RWPE1 (cell line): ENCODE measurements at regions not wholly inside any gene's neighbourhood (a gene's known extent, or its start where the extent isn't known, plus 50 kb on each side); places are given as distances from the start of the nearest gene placed in this dataset.
"Not testable (repeated sequence)": the region's sequence is repeated elsewhere in the genome, so short reads cannot be mapped to it uniquely, and the experiment has no call there.

Experiments
- CTCF ChIA-PET: fragments of 350-600 bp; sonication (Branson Sonifier 250); formaldehyde crosslinking; extraction: SDS; loops from one replicate; lab custom pipeline; 2021; lab: Yijun Ruan, JAX
- POLR2A ChIA-PET: fragments of 400-600 bp; formaldehyde crosslinking; extraction: SDS; loops from one replicate; lab custom pipeline; 2020; ENCODE audit warnings: antibody characterized with exemption; ENCODE audit not compliant: low non-redundant PET; lab: Yijun Ruan, JAX
- DNase-seq: peaks from one replicate; pipeline ENCODE4 v3.0.0; 2012; ENCODE audit warnings: low spot score
- H3K27ac ChIP-seq: fragments of 450-650 bp; 2 replicates; pipeline ENCODE4 v1.5.1; 2017
- TF ChIP-seq, protein P1 (sequence below): fragments of 450-650 bp; conservative IDR thresholded peaks from 2 replicates; pipeline ENCODE4 v1.5.1; 2017; ENCODE audit warnings: low read depth, mild to moderate bottlenecking

DNA sequence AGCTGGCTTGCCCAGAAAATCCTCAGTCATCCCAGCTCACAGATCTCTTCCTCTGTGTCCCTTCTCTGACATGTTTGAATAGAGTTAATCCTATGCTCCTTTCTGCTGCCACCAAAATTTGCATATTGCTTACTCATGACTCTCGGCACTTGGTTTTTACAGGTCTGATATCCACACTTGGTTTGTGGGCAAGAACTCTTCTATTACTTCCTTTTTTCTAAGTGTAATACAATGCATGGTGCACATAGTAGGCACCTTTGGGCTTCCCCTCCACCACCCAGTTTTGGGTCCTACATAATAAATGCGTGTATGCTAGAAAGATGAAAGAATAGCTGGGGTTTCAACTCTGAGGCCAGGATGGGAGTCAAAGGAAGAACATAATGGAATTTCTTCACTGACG, 69.7 kb upstream of the GRK3 start:
- ChIA-PET CTCF (interaction anchor here (0.6 kb wide), 1 partner anchor 277 kb away, joined by 4 read pairs; no protein-coding TSS in a partner anchor), POLR2A (no interaction called here)
- H3K27ac ChIP-seq: no peak overlapping the region
- no peak for DNase-seq
- TF ChIP-seq, protein P1, sequence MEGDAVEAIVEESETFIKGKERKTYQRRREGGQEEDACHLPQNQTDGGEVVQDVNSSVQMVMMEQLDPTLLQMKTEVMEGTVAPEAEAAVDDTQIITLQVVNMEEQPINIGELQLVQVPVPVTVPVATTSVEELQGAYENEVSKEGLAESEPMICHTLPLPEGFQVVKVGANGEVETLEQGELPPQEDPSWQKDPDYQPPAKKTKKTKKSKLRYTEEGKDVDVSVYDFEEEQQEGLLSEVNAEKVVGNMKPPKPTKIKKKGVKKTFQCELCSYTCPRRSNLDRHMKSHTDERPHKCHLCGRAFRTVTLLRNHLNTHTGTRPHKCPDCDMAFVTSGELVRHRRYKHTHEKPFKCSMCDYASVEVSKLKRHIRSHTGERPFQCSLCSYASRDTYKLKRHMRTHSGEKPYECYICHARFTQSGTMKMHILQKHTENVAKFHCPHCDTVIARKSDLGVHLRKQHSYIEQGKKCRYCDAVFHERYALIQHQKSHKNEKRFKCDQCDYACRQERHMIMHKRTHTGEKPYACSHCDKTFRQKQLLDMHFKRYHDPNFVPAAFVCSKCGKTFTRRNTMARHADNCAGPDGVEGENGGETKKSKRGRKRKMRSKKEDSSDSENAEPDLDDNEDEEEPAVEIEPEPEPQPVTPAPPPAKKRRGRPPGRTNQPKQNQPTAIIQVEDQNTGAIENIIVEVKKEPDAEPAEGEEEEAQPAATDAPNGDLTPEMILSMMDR: no peak

DNA sequence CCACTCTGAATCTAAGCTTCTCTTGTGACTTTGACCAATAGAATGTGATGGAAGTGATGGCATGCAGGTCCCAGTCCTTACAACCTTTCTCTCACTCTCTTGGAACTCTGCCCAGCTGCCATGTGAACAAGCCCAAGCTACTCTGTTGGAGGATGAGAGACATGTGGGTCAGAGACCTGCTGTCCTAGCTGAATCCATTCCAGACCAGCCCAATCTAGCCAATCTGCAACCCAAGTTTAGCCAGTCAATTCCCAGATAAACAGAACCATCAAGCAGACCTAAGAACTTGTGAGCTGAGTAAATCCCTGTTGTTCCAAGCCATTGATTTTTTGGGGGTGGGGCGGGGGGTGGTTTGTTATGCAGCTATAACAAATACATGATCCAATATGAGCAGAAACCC, 69.2 kb upstream of the GRK3 start:
- TF ChIP-seq, protein P1: no peak
- CTCF ChIA-PET: interaction anchor here (0.6 kb wide), 1 partner anchor 277 kb away, joined by 4 read pairs; no protein-coding TSS in a partner anchor
- DNase-seq: no peak
- H3K27ac ChIP-seq: no peak overlapping the region
- POLR2A ChIA-PET: no interaction called here

DNA sequence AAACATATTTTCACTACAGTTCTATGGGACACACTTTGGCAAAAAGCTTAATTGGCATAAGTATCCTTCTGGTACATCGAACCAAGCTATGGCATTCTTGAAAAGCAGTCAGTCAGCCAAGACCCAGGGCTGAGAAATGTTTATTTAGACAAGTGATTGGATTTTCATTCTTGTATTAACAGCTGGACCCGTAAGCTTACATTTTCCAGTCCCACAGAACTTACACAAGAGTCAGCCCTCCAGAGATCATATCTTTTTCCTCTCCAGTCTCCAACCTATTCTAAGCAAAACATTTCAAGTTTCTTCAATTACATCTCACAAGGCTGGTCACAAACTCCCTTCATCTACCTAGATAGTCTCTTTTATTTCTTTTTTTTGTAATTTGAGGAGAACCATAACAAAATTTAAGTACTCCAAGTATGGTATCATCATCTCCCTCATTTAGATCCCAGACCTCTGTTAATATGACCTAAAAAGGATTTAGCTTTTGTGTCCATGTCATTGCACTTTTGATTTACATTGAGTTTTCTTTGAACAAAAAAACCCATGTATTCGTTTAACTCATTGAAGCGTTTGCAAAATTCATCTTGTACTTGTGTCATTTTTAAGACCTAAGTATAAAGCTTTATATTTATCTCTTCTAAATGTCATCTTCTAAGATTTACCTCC, 67.9 kb upstream of the GRK3 start:
- TF ChIP-seq, protein P1: no peak
- CTCF ChIA-PET: interaction anchor here (0.6 kb wide), 1 partner anchor 385 kb away, joined by 4 read pairs; no protein-coding TSS in a partner anchor
- POLR2A ChIA-PET: no interaction called here
- H3K27ac ChIP-seq: no peak overlapping the region
- DNase-seq: no peak

DNA sequence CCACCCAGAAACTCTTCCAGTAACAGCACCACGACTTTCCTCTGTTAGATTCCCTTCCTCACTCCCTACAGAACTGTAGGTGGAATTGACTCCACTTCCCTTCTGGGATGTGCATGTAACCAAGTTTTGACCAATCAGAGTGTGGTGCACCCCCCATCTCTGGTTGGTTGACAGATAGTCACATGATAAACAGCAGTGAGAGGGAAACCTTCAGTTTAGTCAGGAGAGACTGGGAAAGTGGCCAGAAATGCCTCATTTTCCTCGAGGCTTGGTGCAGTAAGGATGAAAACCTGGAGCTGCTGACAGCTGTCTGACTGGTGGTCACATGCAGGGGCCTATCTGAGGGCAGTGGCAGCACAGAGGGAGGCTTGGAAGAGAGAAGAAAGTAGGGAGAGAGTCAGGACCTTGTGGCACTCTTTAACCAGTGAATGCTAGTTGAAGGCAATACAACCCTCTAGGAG, 67.3 kb upstream of the GRK3 start:
- no peak overlapping the region for H3K27ac ChIP-seq
- no peak for DNase-seq
- ChIA-PET CTCF (no interaction called here), POLR2A (no interaction called here)
- TF ChIP-seq, protein P1: no peak

DNA sequence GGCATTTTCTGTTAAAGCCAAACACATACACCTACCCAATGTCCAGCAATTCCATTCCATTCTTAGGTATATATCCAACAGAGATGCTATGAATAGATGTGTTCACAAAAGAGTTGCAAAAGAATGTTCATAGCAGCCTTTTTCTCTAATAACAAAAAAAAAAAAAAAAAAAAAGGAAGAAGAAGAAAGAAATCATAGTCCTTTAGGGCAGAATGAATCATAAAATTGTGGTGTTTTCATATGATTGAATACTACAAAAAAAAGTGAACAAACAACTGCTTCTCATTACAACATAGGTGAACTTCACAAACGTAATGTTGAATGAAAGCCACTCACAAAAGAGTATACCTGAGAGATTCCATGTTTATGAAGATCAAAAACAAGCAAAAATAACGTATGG, 66.8 kb upstream of the GRK3 start:
- POLR2A ChIA-PET: no interaction called here
- TF ChIP-seq, protein P1: no peak
- CTCF ChIA-PET: no interaction called here
- H3K27ac ChIP-seq: no peak overlapping the region
- no peak for DNase-seq

DNA sequence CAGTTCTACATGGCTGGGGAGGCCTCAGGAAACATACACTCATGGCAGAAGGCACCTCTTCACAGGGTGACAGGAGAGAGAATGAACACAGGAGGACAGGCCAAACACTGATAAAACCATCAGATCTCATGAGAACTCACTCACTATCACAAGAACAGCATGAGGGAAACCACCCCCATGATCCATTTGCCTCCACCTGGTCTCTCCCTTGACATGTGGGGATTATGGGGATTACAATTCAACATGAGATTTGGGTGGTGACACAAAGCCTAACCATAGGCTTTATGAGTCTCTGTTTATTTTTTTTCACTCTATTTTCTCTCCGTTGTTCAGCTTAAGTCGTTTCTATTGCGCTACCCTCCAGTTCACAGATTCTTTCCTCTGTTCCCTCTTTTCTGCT, 63.8 kb upstream of the GRK3 start:
- CTCF ChIA-PET, POLR2A ChIA-PET, DNase-seq, H3K27ac ChIP-seq: not testable (repeated sequence)

DNA sequence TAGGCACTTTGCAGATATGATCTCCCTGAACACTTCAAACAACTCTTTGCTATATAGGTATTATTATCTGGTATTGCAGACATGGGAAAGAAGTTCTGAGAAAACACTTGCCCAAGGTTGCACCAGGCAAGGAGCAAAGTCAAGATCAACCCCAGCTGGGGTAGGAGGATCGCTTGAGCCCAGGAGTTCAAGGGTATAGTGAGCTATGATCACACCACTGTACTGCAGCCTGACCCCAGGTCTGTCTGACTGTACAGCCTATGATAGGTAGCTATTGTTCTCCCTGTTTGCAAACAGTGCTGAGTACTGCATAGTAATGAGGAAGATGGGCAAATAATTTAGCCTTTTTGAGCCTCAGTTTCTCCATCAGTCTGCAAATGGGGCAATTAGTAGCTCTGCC, 60.5 kb upstream of the GRK3 start:
- H3K27ac ChIP-seq, CTCF ChIA-PET, DNase-seq, POLR2A ChIA-PET: not testable (repeated sequence)
